Pancreas (tissue), 10 donors: ENCODE measurements at regions not wholly inside any gene's neighbourhood (a gene's known extent, or its start where the extent isn't known, plus 50 kb on each side); places are given as distances from the start of the nearest gene placed in this dataset.

Source experiments
- ATAC-seq, 4 donors: fragments of 200-7000 bp; cut with Tn5 transposase; one replicate each; pipeline versions ENCODE4 v1.8.0 to v1.9.1; 2020; ENCODE audit warnings: mild to moderate bottlenecking in 4 of 4, moderate library complexity in 4 of 4
- DNase-seq, 6 donors: peaks; one replicate each; pipeline ENCODE4 v3.0.0-alpha.2; 2020
- FAIRE-seq: peaks from 2 replicates; lab custom pipeline; 2012; peaks lifted over from hg19 to GRCh38; lab: Jason Lieb, UNC
- H3K27ac ChIP-seq, 4 donors: fragments of 200-600 bp; sonication (generic); 1 replicate in 3 of 4; 2 replicates in 1 of 4; pipeline versions ENCODE4 v1.5.0 to v1.8.0; 2020
- H3K27me3 ChIP-seq, 4 donors: fragments of 200-600 bp; one replicate each; pipeline ENCODE4 v1.8.0; 2021
- H3K36me3 ChIP-seq, 3 donors: fragments of 200-600 bp; sonication (generic) in 1 of 3; one replicate each; pipeline versions ENCODE4 v1.5.0 to v1.8.0; 2020 to 2021
- H3K4me1 ChIP-seq, 3 donors: fragments of 200-600 bp; one replicate each; pipeline ENCODE4 v1.8.0; 2021
- H3K4me3 ChIP-seq, 4 donors: fragments of 200-600 bp; sonication (generic) in 2 of 4; one replicate each; pipeline versions ENCODE4 v1.5.0 to v1.8.0; 2020 to 2021
- H3K9me3 ChIP-seq, 4 donors: fragments of 200-600 bp; one replicate each; pipeline ENCODE4 v1.8.0; 2021
- WGBS, 2 donors: extraction: QIAGEN DNeasy Blood & Tissue Kit; methylation state at CpG; one replicate each; pipeline ENCODE4 v1.1.7; 2013; 5-methylcytosine and 5-hydroxymethylcytosine counted together
- intact Hi-C, 3 donors: fragments of 100-400 bp; cut with DNase I; formaldehyde crosslinking; loops; one replicate each; pipeline versions ENCODE4 v1.11.1 to v1.14.2; 2022
- TF ChIP-seq, protein P1 (sequence below), 4 donors: fragments of 200-600 bp; sonication (generic) in 3 of 4; IDR thresholded peaks; one replicate each; pipeline versions ENCODE4 v1.5.0 to v1.8.0; 2021; ENCODE audit warnings: antibody characterized with exemption in 4 of 4
- donor health status: healthy with polysubstance abuse.
- donor health status: DM: no; HTN: no; CAD: no; lungs with moderate emphysema.
- donor health status: DM: no; HTN: no; CAD: no.
- donor health status: control.
- donor health status: control.
- donor health status: Bipolar disorder and iron deficiency.
- donor health status: DM: yes; HTN: yes; CAD: no.
- donor health status: DM: no; HTN: no; CAD: no.
- donor health status: DM: no; HTN: no; CAD: no.
- donor health status: DM: yes; HTN: yes; CAD: no.

DNA sequence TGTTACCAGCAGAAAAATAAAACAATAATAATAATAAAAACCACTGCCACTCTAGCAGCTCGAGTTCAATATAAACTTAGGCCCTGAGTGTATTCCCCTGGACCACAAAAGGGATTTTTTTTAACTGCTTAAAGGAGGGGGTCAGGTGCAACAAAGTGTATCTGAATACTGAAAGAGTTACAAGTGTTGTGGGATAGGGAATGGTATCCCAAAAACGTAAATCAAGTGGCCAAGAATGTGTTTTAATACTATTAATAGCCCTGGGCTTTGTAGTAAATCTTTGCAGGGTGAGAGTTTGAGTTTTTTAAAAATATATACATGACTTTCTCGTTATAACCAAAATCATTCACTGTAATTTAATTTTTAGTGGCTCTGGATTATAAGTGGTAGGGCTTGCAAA is 860.1 kb upstream of the INTU start:
- H3K4me3 ChIP-seq = no peak overlapping the region
- TF ChIP-seq, protein P1, sequence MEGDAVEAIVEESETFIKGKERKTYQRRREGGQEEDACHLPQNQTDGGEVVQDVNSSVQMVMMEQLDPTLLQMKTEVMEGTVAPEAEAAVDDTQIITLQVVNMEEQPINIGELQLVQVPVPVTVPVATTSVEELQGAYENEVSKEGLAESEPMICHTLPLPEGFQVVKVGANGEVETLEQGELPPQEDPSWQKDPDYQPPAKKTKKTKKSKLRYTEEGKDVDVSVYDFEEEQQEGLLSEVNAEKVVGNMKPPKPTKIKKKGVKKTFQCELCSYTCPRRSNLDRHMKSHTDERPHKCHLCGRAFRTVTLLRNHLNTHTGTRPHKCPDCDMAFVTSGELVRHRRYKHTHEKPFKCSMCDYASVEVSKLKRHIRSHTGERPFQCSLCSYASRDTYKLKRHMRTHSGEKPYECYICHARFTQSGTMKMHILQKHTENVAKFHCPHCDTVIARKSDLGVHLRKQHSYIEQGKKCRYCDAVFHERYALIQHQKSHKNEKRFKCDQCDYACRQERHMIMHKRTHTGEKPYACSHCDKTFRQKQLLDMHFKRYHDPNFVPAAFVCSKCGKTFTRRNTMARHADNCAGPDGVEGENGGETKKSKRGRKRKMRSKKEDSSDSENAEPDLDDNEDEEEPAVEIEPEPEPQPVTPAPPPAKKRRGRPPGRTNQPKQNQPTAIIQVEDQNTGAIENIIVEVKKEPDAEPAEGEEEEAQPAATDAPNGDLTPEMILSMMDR (IDR thresholded peaks at IDR 0.05) = no peak
- 26 to 41% methylated on average over 3 of the region's 3 CpGs for WGBS, 2 donors
- DNase-seq (no peak), FAIRE-seq (no peak), ATAC-seq (no peak)
- no peak overlapping the region for H3K27ac ChIP-seq
- H3K9me3 ChIP-seq = no peaks in the 10 kb centered on the region
- H3K36me3 ChIP-seq = no peaks in the 10 kb centered on the region
- no peaks in the 10 kb centered on the region for H3K4me1 ChIP-seq
- intact Hi-C loops = no loop called here
- no peaks in the 10 kb centered on the region for H3K27me3 ChIP-seq

DNA sequence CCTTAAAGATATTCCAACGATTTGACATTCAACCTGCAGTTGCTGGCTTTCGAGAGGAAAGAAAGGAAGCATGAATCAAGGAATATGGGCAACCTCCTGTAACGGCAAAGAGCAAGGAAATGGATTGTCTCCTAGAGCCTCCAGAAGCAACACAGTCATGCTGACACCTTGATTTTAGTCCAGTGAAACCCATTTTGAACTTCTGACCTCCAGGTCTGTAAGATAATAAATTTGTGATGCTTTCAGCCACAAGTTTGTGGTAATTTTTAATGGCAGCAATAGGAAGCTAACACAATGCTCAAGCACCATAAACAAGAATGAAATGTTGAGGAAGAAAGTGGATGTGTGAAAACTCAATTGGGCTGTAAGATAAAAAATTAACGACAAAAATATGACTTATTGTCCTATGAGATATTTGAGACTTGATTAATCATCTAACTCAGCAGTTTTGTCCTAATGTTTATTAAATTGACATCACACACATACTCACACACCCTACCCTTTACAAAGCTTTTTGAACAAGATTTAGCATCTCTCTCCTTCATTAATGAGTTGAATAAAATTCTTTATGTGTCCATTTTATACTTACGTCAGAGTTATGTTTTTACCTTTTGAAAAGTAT is 857.2 kb upstream of the INTU start:
- H3K36me3 ChIP-seq = no peaks in the 10 kb centered on the region
- H3K27me3 ChIP-seq = no peaks in the 10 kb centered on the region
- H3K27ac ChIP-seq = no peak overlapping the region
- no peak overlapping the region for H3K4me3 ChIP-seq
- FAIRE-seq (no peak), DNase-seq (no peak), ATAC-seq (no peak)
- H3K4me1 ChIP-seq = no peaks in the 10 kb centered on the region
- WGBS, 2 donors = 51 to 53% methylated on average over 5 of the region's 5 CpGs
- intact Hi-C loops = no loop called here
- TF ChIP-seq, protein P1 (IDR thresholded peaks at IDR 0.05) = no peak
- no peaks in the 10 kb centered on the region for H3K9me3 ChIP-seq

DNA sequence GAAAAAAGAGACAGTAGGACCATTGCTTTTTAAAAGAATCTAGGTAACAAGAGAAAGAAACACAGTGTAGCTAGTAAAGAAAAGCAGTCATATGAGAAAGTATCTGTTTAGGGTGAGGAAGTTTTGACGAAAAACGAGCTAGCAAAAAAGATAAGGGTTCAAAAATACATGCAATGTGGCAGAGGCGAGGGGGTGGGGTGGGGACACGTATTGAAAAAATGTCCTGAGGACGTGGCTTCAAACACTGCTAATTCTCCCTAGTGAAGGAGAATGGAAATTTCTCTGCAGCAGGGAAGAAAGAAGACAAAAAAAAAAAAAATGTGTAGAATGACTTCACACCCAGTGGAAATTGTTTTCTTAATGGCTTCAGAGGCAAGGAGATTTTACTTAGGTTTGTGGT is 856.4 kb upstream of the INTU start:
- Histone ChIP-seq H3K27me3 (no peaks in the 10 kb centered on the region), H3K36me3 (no peaks in the 10 kb centered on the region), H3K27ac (no peak overlapping the region), H3K9me3 (no peaks in the 10 kb centered on the region), H3K4me1 (no peaks in the 10 kb centered on the region), H3K4me3 (no peak overlapping the region)
- intact Hi-C loops = no loop called here
- TF ChIP-seq, protein P1 (IDR thresholded peaks at IDR 0.05) = no peak
- 15 to 24% methylated on average over 5 of the region's 5 CpGs for WGBS, 2 donors
- DNase-seq = no peak
- ATAC-seq = no peak
- no peak for FAIRE-seq

DNA sequence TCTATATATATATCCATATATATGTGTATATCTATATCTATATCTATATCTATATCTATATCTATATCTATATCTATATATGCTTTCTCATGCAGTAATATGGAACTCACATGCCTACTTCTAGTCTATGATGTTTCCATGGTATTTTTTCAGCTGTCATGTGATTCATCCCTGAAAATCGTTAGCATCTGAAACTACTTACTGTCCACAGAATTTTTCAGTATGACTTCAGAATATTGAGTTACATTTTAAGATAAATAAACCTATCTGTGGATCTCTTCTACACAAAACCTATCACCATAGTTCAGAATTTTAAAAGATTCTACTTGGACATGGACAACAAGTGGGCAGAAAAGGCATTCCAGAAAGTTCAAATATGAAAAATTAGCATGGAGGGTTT is 855.1 kb upstream of the INTU start:
- FAIRE-seq (no peak), DNase-seq (no peak), ATAC-seq (no peak)
- no peaks in the 10 kb centered on the region for H3K4me1 ChIP-seq
- H3K9me3 ChIP-seq = no peaks in the 10 kb centered on the region
- no peaks in the 10 kb centered on the region for H3K27me3 ChIP-seq
- no peaks in the 10 kb centered on the region for H3K36me3 ChIP-seq
- WGBS, 2 donors = 57 to 64% methylated on average over 1 of the region's 1 CpG
- intact Hi-C loops = no loop called here
- H3K27ac ChIP-seq = no peak overlapping the region
- TF ChIP-seq, protein P1 (IDR thresholded peaks at IDR 0.05) = no peak
- no peak overlapping the region for H3K4me3 ChIP-seq

DNA sequence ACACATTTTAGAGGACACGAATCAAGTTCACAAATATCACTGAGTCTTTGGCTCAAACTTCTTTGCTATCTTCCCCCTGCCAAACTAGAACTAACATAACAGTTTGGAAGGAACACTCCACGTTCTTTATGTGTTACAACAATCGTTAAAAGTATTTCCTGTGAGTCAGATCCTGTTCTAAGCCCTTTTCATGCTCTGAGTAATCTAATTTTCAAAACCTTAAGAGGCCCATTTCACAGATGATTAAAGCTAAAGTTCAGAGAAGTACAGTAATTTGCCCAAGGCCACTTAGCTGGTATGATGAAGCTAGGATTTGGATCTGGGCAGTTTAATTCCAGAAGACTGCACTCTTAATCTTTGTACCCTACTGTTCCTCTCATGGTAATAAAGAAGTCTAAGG is 854.4 kb upstream of the INTU start:
- Histone ChIP-seq H3K27me3 (no peaks in the 10 kb centered on the region), H3K9me3 (no peaks in the 10 kb centered on the region), H3K4me1 (no peaks in the 10 kb centered on the region), H3K27ac (no peak overlapping the region), H3K36me3 (no peaks in the 10 kb centered on the region), H3K4me3 (no peak overlapping the region)
- TF ChIP-seq, protein P1 (IDR thresholded peaks at IDR 0.05) = no peak
- 26 to 48% methylated on average over 3 of the region's 3 CpGs for WGBS, 2 donors
- no peak for FAIRE-seq
- intact Hi-C loops = no loop called here
- DNase-seq = no peak
- no peak for ATAC-seq
